Activated CD4-positive, alpha-beta T cell treated with anti-CD3 and anti-CD28 coated beads, Interleukin-2, Interleukin-6, amounts not matched to agents 100 ng/mL and 50 ng/mL, durations not matched to agents 16 hours and 8 hours (primary cell): ENCODE measurements at regions not wholly inside any gene's neighbourhood (a gene's known extent, or its start where the extent isn't known, plus 50 kb on each side); places are given as distances from the start of the nearest gene placed in this dataset.
"Not testable (repeated sequence)": the region's sequence is repeated elsewhere in the genome, so short reads cannot be mapped to it uniquely, and the experiment has no call there.

Experiments used
- DNase-seq: peaks from one replicate; pipeline ENCODE4 v3.0.0-alpha.2; 2020

- DNase-seq, result no peak
These were observed 209.2 kb downstream of the ICOS start for GRCh38 chr2:204145791-204146190.

- not testable (repeated sequence) for DNase-seq
These were observed 210.5 kb downstream of the ICOS start for GRCh38 chr2:204147040-204147439.

GRCh38 chr2:204150721-204151120 lies 214.2 kb downstream of the ICOS start:
- no peak for DNase-seq

- no peak for DNase-seq
These were observed 216.1 kb downstream of the ICOS start for GRCh38 chr2:204152616-204153015.

- DNase-seq, result no peak
These were observed 218.3 kb downstream of the ICOS start for GRCh38 chr2:204154863-204155262.

- no peak for DNase-seq
These were observed 219.9 kb downstream of the ICOS start for GRCh38 chr2:204156456-204156855.

GRCh38 chr2:204157684-204158083 lies 221.1 kb downstream of the ICOS start:
- no peak for DNase-seq

GRCh38 chr2:204159526-204159925 lies 223.0 kb downstream of the ICOS start:
- no peak for DNase-seq

GRCh38 chr2:204160989-204161388 lies 224.4 kb downstream of the ICOS start:
- no peak for DNase-seq

- DNase-seq, result no peak
These were observed 225.3 kb downstream of the ICOS start for GRCh38 chr2:204161886-204162285.

GRCh38 chr2:204166961-204167360 lies 230.4 kb downstream of the ICOS start:
- no peak for DNase-seq

GRCh38 chr2:204167670-204168069 lies 231.1 kb downstream of the ICOS start:
- DNase-seq, result not testable (repeated sequence)

- DNase-seq, result no peak
These were observed 233.8 kb downstream of the ICOS start for GRCh38 chr2:204170411-204170810.

- DNase-seq, result no peak
These were observed 235.0 kb downstream of the ICOS start for GRCh38 chr2:204171432-204172144.

GRCh38 chr2:204172145-204172600 lies 235.6 kb downstream of the ICOS start:
- DNase-seq, result no peak

- DNase-seq, result no peak
These were observed 237.5 kb downstream of the ICOS start for GRCh38 chr2:204174034-204174433.

- no peak for DNase-seq
These were observed 239.1 kb downstream of the ICOS start for GRCh38 chr2:204175552-204176271.

- DNase-seq, result no peak
These were observed 239.7 kb downstream of the ICOS start for GRCh38 chr2:204176306-204176705.

GRCh38 chr2:204177251-204177976 lies 240.9 kb downstream of the ICOS start:
- no peak for DNase-seq

- DNase-seq, result peak; percentile 78
These were observed 241.5 kb downstream of the ICOS start for GRCh38 chr2:204177977-204178522.

GRCh38 chr2:204180649-204181048 lies 244.1 kb downstream of the ICOS start:
- DNase-seq, result no peak

GRCh38 chr2:204183608-204184007 lies 247.0 kb downstream of the ICOS start:
- DNase-seq, result no peak

- no peak for DNase-seq
These were observed 247.7 kb downstream of the ICOS start for GRCh38 chr2:204184226-204184625.
